Limb (tissue), 2 donors: ENCODE measurements at regions not wholly inside any gene's neighbourhood (a gene's known extent, or its start where the extent isn't known, plus 50 kb on each side); places are given as distances from the start of the nearest gene placed in this dataset.
"Not testable (repeated sequence)": the region's sequence is repeated elsewhere in the genome, so short reads cannot be mapped to it uniquely, and the experiment has no call there.

ENCODE experiments used
- DNase-seq, 2 donors: peaks; one replicate each; pipeline ENCODE4 v3.0.0-alpha.2; 2016; ENCODE audit errors: extremely low spot score in 2 of 2

DNA sequence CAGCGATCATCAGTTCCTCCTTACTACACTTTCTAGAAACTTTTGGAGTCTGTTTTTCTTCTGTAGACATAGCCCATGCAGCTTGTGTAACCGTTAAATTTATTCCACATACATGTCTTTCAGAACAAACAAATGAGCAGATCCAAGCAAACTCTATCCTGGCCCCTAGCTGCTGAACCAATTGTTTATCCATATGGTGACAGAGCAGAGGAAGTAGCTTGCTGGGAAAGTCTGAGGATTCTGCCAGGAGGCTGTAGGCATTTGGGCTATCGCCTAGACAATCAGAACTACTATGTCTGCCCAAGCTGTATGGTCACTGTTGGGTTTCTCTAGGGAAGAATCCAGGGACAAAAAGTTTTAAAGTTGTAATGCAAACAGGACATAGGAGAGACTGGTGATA, 343.7 kb downstream of the SPRY2 start:
- no peak for DNase-seq

DNA sequence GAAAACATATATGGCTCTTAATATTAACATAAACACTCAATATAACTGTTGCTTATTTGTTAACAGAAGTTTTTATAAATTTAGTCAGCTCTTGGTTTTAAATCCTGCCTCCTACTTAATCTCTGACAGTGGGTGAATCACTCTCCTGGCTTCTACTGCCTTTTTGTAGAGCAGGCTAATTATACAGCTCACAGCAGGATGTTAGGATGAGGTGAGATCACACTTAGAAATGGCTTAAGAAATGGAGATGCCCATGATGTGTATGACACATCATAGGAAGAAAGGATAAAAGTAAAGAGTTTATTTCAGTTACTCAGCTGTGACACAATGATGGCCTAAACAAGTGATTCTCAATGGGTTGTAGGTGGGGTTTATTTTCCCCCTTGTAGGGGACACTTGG, 345.6 kb downstream of the SPRY2 start:
- no peak for DNase-seq

DNA sequence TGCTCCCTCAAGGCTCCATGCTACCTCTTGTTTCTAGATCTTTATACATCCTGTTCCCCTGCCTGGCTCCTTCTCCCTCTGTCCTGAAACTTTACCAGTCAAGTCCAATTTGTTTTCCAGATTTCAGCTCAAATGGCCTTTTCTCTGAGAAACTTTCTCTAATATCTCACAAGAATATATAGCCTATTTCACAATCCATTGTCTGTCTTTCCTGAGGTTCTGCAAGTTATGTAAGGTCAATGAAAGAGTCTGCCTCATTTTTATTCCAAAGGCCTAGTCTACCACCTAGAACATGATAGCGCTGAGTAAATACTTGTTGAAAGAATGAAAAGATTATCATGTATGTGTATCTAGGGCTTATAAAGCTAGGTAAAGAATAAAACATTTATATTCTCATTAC, 348.8 kb downstream of the SPRY2 start:
- DNase-seq, result no peak

DNA sequence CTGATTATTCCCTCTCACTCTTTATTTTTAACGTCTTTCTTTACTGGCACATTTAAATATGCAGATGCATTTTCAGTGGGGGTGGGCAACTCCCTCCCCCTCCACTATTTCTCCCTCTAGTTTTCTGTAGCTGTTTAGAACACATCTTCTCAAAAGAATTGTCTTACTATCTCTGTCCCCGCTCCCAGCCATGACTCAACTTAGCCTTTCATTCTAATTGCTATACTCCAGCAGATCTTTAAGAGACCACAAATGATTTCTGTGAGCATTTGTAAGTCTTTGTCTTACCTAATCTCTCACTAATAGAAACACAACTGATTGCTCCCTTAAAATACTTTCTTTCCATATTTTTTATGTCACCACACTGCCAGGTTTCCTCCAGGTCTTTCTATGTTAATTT, 350.9 kb downstream of the SPRY2 start:
- no peak for DNase-seq

DNA sequence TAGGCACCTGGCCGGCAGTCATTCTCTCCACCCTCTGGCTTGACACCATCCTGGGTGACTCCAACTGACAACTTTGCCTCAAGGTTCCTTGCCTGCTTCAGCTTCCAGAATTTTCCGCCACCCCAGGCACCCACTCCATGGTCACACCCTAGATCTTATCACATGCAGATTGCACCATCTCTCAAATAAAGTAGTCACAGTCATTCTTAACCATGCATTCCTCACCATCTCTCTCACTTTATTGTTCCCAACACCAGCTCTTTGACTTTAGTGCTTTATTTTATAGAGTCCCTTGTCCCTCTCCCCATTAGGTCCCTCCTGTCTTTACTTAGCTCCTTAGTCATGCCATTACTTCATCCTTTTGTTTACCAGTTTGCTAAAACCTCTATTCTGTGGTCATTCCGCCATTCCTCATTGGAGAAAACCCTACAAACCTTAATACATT, 351.7 kb downstream of the SPRY2 start:
- DNase-seq, result no peak

DNA sequence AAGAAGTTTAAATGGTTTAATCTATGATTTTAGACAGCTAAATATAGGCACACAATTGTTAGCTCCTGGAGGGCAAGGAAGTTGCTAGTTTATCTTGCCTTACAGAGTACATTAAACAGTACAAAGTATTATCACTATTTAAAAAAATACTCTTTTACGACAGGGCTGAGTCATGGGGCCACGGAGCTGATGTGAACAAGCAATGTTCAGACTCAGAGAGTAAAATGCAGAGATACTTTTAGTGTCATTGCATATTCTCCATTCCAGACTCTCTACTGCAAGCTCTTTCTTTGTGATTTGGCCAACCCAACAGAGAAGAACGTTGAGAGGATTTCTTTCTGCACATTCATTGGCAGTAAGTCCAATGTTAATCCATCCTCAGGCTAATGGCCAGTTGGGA, 352.4 kb downstream of the SPRY2 start:
- DNase-seq, result no peak

DNA sequence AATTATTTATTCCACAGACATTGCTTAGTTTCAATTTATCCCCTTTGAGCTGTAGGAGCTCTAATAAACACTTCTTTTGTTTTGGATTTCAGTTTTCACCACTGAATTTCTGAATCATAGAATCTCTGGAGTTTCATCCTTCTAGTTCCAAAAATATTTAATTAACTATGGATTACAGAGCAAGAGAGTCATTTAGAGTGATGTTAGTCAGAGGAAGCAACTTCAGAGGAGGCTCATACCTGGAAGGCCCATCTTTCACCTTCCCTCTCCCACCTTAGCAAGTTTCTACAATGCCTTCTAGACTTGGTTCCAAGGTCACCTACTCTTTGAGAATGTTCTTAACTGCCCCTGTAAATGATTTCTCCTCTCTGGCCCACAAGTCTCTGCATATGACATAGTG, 353.2 kb downstream of the SPRY2 start:
- DNase-seq, result no peak

DNA sequence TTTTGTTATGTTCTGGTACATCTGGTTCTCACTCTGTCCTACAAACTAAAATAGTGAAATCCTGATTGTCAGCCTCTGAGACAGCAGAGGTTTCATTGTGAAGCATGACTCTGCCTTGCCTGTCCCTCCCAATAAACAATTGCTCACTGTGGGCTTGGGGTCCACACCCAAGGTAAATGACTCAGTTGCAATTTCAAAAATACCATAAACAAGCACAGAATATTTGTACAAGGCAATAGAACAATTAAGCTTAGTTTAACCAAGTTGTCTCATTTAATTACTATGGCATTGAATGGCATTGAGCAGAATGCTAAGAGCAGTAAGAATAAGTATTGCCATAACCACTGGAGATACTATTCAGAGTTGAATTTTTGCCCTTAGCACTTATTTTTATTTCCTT, 353.6 kb downstream of the SPRY2 start:
- no peak for DNase-seq

DNA sequence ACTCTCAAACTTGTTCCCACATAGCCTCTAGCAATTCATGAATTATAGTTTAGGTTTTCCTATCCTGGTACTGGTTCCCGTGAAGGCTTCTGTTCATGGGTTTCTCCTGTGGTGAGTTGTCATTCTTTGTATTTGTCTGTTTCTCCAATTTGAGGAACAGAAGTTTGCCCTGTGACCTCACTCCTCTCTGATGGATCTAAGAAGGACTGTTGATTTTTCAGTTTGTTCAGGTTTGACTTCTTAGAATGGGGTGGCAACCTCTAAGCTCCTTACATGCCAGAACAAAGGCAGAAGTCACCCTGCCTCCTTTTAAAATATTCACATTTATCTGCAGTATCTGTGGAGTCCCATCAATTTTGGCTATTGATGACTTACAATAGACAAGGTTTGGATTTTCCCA, 354.0 kb downstream of the SPRY2 start:
- no peak for DNase-seq

DNA sequence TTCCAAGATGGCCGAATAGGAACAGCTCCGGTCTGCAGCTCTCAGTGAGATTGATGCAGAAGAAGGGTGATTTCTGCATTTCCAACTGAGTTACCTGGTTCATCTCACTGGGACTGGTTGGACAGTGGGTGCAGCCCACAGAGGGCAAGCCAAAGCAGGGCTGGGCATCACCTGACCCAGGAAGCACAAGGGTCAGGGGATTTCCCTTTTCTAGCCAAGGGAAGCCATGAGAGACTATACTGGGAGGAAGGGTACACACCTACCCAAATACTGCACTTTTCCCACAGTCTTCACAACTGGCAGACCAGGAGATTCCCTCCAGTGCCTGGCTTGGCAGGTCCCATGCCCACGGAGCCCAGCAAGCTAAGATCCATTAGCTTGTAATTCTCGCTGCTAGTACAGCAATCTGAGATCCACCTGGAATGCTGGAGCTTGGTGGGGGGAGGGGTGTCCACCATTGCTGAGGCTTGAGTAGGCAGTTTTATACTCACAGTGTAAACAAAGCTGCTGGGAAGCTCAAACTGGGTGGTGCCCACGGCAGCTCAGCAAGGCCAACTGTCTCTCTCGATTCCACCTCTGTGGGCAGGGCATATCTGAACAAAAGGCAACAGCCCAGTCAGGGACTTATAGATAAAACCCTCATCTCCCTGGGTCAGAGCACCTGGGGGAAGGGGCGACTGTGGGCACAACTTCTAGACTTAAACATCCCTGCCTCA, 365.8 kb downstream of the SPRY2 start:
- DNase-seq, result not testable (repeated sequence)

DNA sequence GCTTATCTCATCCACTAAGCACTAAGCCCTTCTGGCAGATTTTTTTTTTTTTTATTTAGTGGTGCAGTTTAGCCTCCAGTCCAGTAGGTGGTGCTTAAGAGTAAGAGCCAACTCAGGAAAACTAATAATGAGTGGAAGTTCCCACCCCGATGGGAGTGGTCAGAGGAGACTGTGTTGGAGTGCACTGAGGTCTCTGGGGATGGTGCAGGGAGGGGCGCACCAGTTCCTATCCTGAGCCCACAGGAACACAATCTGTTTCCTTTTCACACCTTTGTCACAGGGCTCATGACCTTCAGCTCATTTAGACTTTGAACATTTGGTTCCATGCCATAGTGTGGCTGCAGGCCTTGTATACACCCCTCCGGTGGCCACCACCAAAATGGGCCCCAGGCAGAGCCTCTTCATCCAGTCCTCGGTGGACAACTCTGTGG, 367.4 kb downstream of the SPRY2 start:
- no peak for DNase-seq

DNA sequence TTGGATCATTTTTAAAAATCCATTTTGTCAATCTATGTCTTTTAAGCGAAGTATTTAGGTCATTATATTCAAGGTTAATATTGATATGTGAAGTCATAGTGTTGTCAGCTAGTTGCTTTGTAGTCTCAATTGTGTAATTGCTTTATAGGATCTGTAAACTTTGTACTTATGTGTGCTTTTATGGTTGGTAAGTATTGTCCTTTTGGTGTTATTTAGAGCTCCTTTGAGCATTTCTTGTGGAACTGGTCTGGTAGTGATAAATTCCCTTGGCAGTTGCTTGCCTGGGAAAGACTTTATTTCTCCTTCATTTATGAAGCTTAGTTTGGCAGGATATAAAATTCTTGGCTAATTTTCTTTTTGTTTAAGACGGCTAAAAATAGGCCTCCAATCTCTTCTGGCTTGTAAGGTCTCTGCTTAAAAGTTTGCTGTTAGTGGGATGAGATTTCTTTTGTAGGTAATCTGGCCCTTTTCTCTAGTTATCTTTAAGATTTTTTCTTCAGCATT, 368.8 kb downstream of the SPRY2 start:
- no peak for DNase-seq

DNA sequence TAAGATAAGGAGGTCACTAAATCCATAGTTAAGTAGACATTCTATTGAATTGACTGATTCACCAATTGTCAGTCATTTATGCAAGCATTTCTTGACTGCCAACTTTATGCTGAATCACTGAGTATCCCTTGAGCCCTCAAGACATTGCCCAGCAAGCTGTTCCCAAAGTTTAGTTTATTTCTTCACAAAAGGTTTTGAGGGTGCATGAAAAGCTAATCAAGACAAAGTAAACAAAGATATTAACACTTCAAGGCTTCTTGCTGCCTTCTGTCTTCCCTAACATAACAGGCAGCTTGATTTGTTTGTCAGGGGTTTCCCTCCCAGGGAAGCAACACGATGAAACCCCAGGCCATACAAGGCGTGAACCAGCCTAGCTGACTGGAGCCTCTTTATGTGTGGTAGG, 374.4 kb downstream of the SPRY2 start:
- no peak for DNase-seq

DNA sequence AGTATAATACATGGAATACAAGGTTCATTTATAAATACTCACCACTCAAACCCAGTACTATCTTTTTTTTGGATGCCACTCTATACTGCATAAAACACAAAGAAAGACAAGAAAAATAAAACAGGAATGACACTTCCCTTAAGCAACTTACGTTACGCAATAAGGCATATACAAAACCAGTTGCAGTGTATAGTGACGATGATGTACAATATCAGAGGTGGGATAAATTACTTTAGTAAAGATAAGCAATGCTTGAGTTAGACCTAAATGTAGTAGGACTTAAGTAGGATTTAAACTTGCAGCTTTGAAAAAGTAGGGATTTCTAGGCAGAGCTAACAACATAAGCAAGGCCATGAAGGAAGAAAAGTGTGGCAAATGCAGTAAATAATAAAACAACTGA, 374.9 kb downstream of the SPRY2 start:
- no peak for DNase-seq

DNA sequence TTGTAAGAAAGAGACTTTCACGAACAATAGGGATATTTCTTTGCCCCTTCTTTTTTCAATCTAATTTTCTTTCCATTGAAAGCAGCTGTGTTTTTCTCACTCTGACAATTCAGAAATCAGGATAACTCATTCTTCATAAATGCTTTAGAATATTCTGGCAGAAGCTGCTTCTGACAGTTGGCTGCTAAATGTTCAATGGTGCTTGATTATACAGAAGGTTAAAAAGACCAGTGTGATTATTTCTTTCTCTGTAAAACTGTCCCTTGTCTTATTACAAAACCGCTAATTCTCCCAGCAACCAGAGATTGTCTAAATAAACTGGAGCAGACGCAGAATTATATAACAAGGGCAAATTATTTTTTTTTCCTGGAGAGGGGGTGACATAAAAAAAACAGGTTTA, 394.4 kb downstream of the SPRY2 start:
- no peak for DNase-seq

DNA sequence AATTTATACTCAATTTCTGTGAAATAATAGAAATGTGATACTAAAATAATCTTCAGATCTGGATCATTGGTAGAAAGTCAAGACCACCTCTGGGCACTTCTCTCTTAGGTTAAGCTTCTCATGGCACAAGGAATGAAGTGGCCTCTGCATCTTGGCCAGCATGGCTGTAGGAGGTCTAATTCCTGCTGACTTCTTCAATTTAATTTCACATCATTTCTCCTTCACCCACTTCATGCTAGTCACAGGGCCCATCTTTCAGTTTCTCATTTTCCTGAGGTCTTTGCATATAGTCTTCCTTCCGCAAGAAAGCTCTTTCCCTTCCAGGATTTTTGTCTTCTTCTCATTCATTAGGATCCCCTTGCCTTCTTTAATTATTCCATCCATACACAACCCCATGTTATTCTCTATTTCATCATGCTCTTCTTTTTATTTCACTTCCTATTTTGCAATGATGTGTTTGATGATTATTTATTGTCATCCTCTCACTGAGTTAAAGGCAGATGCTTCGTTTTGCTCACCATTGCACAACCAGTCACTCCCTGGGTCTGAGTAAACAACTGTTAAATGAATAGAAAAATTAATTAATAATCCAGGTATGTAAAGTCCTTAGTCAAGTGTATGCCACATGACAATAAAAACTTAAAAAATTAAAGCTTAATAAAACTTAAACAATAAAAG, 397.4 kb downstream of the SPRY2 start:
- no peak for DNase-seq

DNA sequence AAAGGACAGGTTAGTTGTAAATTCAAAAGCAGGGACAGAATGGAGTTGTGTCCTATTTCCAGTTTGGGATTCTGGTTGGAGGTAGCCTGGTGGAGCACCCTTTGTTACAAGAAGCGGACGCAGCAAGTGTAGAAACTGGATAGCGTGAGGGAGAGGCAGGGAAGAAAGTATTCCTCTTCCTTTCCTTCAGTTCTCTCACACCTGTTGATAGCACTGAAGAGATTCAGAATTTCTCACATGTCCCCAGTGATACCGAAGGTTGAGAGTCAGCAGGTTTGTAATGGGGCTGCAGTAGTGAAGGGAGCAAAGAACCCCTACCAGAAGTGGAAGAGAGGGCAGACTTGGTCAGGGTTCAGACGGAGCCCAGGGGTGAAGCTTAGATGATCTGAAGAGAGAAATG, 399.2 kb downstream of the SPRY2 start:
- no peak for DNase-seq

DNA sequence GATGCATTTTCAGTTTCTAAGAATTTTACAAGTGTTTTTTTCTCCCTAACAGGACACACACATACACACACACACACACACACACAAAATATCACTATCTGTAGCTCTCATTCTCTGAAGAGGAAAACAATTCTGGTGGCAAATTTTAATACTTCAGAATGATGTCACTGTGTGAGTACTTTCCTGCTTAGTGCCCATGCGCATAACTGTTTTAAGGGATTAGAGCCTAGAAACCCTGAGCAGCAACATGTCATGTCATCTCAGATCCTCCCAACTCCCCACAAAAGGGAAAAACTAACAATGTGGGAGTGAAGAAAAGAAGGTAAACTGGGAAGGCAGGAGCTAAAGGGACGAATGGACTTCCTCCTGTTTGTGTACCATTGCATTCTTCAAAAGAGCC, 401.2 kb downstream of the SPRY2 start:
- DNase-seq, result no peak

DNA sequence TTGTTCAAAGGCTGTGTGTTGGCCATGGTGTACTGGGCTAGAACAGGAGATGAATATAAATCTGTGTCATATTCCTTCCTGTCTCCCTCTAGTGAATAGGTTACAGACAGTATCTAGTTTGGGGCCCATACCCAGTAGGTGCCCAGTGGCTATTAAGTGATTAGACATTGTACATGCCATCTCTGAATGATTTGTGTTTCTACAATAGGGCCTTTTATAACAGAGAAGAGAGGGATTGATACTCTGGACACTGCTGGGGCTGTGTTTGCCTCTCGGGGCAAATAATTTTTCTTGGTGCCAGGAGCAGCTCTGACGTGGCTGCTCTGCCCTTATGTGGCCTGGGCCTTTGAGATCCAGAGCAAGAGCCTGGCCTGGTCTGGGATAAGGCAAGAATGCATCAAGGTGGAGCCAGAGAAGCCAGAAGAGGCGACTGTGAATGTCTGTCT, 403.1 kb downstream of the SPRY2 start:
- no peak for DNase-seq

DNA sequence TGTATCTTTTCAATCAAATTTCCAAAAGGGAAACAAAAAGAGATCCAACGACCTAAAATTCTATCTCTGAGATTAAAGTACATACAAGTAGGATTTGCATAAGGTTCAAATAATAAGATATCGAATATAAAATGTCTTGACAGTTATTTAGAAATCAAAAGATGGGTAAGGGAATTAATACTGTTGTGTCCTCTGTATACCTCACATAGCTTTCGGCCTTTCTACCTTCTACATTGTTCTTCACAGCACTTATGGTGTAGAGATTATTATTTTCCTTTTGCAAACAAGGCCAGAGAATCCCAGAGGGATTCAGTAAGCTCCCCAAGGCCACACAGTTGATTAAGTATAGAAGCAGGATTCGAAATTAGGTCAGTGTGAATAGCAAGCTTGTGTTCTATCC, 403.6 kb downstream of the SPRY2 start:
- no peak for DNase-seq

DNA sequence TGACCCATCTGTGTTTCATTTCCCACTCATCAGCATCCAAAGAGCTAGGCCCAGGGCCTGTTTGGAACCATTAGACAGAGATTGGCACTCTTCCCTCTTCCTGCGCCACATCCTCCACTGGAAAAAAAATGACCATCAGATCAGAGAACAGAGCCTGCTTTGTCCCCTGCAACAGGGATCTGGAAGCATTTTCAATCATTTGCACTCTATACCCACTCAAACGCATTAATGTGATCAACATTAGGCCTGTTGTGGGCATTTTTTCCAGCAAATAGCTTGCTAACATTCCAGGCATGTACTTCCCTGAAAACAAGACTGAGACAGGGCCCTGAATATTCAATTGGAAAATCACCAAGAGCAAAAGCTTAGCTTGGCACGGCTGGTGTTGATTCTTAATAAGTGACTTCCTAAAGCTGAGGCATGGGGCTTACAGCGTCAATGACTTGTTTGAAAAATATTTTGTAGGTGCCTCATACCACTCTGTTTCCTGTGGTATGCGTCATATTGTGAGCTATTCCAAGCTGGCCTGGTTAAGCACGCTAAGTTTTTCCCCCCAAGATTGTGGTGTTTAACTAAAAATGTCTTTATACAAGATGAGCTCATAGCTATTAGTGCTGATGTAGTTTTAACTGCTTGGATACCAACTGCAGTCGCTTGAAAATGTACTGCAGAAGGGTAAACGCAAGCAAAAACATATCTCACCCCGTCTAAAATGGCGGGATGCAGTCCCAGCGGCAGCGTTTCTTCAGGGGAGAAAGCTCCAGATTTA, 404.4 kb downstream of the SPRY2 start:
- peak; percentile 58 to 71 for DNase-seq

DNA sequence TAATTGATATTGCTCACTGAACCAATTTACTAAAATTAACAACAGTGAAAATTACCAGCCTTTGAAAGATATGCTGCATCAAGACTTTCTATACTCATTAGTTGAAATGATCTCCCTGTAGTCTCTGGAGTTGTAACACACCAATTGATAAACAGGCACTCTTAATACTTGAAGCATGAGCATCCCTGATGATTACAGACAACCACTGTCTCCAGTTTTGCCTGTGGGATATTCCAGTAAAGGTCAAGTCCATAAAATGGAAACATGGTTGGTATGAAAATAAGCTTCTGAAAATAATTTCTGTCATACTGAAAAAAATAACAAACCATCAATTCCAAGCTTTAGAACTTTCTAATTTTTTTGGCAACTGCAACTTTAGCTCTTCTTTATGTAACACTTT, 405.8 kb downstream of the SPRY2 start:
- no peak for DNase-seq
